ENCODE measurements at regions not wholly inside any gene's neighbourhood (a gene's known extent, or its start where the extent isn't known, plus 50 kb on each side); places are given as distances from the start of the nearest gene placed in this dataset.
"Not testable (repeated sequence)": the region's sequence is repeated elsewhere in the genome, so short reads cannot be mapped to it uniquely, and the experiment has no call there.

DNA sequence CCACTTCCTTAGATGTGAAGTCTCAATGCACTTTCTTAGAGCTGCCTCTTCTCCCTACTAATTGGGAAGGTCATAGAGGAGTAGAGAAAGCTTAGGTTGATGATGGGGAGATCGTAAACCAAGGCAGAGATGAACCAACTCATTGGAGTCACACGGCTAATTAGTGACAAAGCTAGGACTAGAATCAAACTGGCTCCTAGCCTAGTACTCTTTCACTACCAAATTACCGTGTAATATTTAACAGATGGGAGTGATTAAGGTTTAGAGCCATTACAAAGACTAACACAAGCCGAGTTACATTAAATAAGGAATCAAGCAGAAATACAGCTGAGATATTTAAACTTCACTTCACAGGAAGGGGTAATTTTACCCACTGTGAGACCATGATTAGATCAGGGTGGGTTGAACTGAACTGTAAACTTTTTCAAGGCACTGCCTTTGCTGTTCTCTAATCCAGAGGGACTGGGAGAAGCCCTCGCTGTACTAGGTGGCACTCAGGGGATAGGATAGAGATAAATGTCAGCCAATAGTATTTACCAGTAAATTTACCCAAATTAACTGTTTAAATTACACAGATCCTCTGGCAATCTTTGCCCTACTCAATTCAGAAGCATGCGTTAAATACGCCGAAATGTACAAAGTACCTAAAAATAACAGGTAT is 166.4 kb upstream of the PIK3R1 start:
- DNase-seq: no peak
- Histone ChIP-seq H3K27ac (ENCODE audit: low read depth in 2 of 2, low read length in 2 of 2) (no peak overlapping the region), H3K4me3 (ENCODE audit: low read length in 3 of 3) (no peak overlapping the region), H3K36me3 (ENCODE audit: control insufficient read depth in 2 of 3, insufficient read depth in 3 of 3, low read length in 3 of 3) (no peaks in the 10 kb centered on the region), H3K9me3 (ENCODE audit: control insufficient read depth in 2 of 3, insufficient read depth in 1 of 3, low read length in 3 of 3) (no peaks in the 10 kb centered on the region), H3K27me3 (ENCODE audit: control insufficient read depth, insufficient read depth, low read length) (no peaks in the 10 kb centered on the region), H3K4me1 (ENCODE audit: control insufficient read depth in 2 of 3, insufficient read depth in 2 of 3, low read depth in 1 of 3, low read length in 3 of 3) (peaks cover 0 to 5% (median 0%) of the 10 kb centered on the region in 3 donors), H3K9ac (ENCODE audit: low read length in 3 of 3) (no peak overlapping the region)
- TF ChIP-seq, protein P1, sequence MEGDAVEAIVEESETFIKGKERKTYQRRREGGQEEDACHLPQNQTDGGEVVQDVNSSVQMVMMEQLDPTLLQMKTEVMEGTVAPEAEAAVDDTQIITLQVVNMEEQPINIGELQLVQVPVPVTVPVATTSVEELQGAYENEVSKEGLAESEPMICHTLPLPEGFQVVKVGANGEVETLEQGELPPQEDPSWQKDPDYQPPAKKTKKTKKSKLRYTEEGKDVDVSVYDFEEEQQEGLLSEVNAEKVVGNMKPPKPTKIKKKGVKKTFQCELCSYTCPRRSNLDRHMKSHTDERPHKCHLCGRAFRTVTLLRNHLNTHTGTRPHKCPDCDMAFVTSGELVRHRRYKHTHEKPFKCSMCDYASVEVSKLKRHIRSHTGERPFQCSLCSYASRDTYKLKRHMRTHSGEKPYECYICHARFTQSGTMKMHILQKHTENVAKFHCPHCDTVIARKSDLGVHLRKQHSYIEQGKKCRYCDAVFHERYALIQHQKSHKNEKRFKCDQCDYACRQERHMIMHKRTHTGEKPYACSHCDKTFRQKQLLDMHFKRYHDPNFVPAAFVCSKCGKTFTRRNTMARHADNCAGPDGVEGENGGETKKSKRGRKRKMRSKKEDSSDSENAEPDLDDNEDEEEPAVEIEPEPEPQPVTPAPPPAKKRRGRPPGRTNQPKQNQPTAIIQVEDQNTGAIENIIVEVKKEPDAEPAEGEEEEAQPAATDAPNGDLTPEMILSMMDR (IDR thresholded peaks at IDR 0.05; ENCODE audit: borderline replicate concordance, extremely low read depth, insufficient read depth): no peak
- no peak for FAIRE-seq
- intact Hi-C loops (cut with DNase I): no loop called here

DNA sequence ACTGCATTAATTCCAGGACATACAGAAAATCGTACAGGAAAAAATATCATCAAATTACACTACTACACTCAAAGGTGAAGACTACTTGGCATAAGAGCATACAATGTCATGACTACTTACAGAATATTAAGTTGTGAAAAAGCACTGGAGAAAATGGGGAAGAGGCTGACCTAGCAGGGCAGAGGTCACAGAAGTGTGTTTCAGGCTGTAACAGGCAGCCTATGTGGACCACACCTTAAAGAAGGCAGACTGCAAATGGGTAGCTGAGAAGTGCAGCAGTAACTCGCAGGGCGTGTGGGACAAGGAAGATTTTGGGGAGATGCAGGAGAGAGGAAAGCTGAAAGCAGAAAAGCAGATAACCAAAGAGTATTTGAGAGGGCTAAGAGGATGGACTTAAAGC is 167.0 kb upstream of the PIK3R1 start:
- H3K9me3 ChIP-seq (ENCODE audit: control insufficient read depth in 2 of 3, insufficient read depth in 1 of 3, low read length in 3 of 3): no peaks in the 10 kb centered on the region
- no peak overlapping the region for H3K27ac ChIP-seq (ENCODE audit: low read depth in 2 of 2, low read length in 2 of 2)
- intact Hi-C loops (cut with DNase I): no loop called here
- TF ChIP-seq, protein P1 (IDR thresholded peaks at IDR 0.05; ENCODE audit: borderline replicate concordance, extremely low read depth, insufficient read depth): no peak
- FAIRE-seq: no peak
- no peak for DNase-seq
- no peak overlapping the region for H3K9ac ChIP-seq (ENCODE audit: low read length in 3 of 3)
- H3K4me1 ChIP-seq (ENCODE audit: control insufficient read depth in 2 of 3, insufficient read depth in 2 of 3, low read depth in 1 of 3, low read length in 3 of 3): peaks cover 0 to 5% (median 0%) of the 10 kb centered on the region in 3 donors
- no peaks in the 10 kb centered on the region for H3K36me3 ChIP-seq (ENCODE audit: control insufficient read depth in 2 of 3, insufficient read depth in 3 of 3, low read length in 3 of 3)
- H3K27me3 ChIP-seq (ENCODE audit: control insufficient read depth, insufficient read depth, low read length): no peaks in the 10 kb centered on the region
- no peak overlapping the region for H3K4me3 ChIP-seq (ENCODE audit: low read length in 3 of 3)

DNA sequence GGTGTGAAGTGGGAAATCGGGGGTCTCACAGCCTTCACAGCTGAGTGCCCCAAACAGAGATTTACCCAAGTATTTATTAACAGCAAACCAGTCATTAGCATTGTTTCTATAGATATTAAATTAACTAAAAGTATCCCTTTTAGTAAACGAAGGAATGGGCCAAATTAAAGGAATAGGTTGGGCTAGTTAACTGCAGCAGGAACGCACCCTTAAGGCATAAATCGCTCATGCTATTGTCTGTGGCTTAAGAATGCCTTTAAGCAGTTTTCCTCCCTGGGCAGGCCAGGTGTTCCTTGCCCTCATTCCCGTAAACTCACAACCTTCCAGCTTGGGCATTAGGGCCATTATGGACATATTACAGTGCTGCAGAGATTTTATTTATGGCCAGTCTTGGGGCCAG is 167.5 kb upstream of the PIK3R1 start:
- intact Hi-C loops (cut with DNase I); H3K9me3 ChIP-seq (ENCODE audit: control insufficient read depth in 2 of 3, insufficient read depth in 1 of 3, low read length in 3 of 3); H3K27ac ChIP-seq (ENCODE audit: low read depth in 2 of 2, low read length in 2 of 2); H3K27me3 ChIP-seq (ENCODE audit: control insufficient read depth, insufficient read depth, low read length); H3K4me1 ChIP-seq (ENCODE audit: control insufficient read depth in 2 of 3, insufficient read depth in 2 of 3, low read depth in 1 of 3, low read length in 3 of 3); H3K4me3 ChIP-seq (ENCODE audit: low read length in 3 of 3); H3K36me3 ChIP-seq (ENCODE audit: control insufficient read depth in 2 of 3, insufficient read depth in 3 of 3, low read length in 3 of 3); FAIRE-seq; DNase-seq; H3K9ac ChIP-seq (ENCODE audit: low read length in 3 of 3): not testable (repeated sequence)

DNA sequence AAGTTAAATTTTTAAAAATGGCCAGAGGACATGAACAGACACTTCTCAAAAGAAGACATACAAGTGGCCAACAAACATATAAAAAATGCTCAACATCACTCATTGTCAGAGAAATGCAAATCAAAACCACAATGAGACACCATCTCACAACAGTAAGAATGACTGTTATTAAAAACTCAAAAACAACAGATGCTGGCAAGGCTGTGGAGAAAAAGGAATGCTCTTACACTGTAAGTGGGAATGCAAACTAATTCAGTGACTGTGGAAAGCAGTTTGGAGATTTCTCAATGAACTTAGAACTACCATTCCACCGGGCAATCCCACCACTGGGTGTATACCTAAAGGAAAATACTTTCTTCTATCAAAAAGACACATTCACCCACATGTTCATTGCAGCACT is 168.5 kb upstream of the PIK3R1 start:
- FAIRE-seq (no peak), DNase-seq (no peak)
- Histone ChIP-seq H3K4me3 (ENCODE audit: low read length in 3 of 3) (no peak overlapping the region), H3K27me3 (ENCODE audit: control insufficient read depth, insufficient read depth, low read length) (no peaks in the 10 kb centered on the region), H3K4me1 (ENCODE audit: control insufficient read depth in 2 of 3, insufficient read depth in 2 of 3, low read depth in 1 of 3, low read length in 3 of 3) (peaks cover 0 to 5% (median 0%) of the 10 kb centered on the region in 3 donors), H3K36me3 (ENCODE audit: control insufficient read depth in 2 of 3, insufficient read depth in 3 of 3, low read length in 3 of 3) (no peaks in the 10 kb centered on the region), H3K27ac (ENCODE audit: low read depth in 2 of 2, low read length in 2 of 2) (no peak overlapping the region), H3K9me3 (ENCODE audit: control insufficient read depth in 2 of 3, insufficient read depth in 1 of 3, low read length in 3 of 3) (no peaks in the 10 kb centered on the region), H3K9ac (ENCODE audit: low read length in 3 of 3) (no peak overlapping the region)
- TF ChIP-seq, protein P1 (IDR thresholded peaks at IDR 0.05; ENCODE audit: borderline replicate concordance, extremely low read depth, insufficient read depth): no peak
- intact Hi-C loops (cut with DNase I): no loop called here

Measured in kidney (tissue), 13 donors.